ENCODE measurements at regions not wholly inside any gene's neighbourhood (a gene's known extent, or its start where the extent isn't known, plus 50 kb on each side); places are given as distances from the start of the nearest gene placed in this dataset.

- Histone ChIP-seq H3K9me3 (ENCODE audit: severe bottlenecking) (no peaks in the 10 kb centered on the region), H3K27me3 (ENCODE audit: insufficient read depth, poor library complexity, severe bottlenecking) (no peaks in the 10 kb centered on the region), H3K27ac (ENCODE audit: poor library complexity, severe bottlenecking) (no peak overlapping the region), H3K36me3 (ENCODE audit: low read depth) (no peaks in the 10 kb centered on the region), H3K4me3 (ENCODE audit: severe bottlenecking) (no peak overlapping the region), H3K4me1 (ENCODE audit: insufficient read depth, poor library complexity, severe bottlenecking) (no peaks in the 10 kb centered on the region)
- no peak for ATAC-seq (ENCODE audit: low read depth)
- no peak for DNase-seq (ENCODE audit: low spot score)
- TF ChIP-seq, protein P1, sequence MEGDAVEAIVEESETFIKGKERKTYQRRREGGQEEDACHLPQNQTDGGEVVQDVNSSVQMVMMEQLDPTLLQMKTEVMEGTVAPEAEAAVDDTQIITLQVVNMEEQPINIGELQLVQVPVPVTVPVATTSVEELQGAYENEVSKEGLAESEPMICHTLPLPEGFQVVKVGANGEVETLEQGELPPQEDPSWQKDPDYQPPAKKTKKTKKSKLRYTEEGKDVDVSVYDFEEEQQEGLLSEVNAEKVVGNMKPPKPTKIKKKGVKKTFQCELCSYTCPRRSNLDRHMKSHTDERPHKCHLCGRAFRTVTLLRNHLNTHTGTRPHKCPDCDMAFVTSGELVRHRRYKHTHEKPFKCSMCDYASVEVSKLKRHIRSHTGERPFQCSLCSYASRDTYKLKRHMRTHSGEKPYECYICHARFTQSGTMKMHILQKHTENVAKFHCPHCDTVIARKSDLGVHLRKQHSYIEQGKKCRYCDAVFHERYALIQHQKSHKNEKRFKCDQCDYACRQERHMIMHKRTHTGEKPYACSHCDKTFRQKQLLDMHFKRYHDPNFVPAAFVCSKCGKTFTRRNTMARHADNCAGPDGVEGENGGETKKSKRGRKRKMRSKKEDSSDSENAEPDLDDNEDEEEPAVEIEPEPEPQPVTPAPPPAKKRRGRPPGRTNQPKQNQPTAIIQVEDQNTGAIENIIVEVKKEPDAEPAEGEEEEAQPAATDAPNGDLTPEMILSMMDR (IDR thresholded peaks at IDR 0.05; ENCODE audit: poor library complexity, severe bottlenecking), result no peak
Observed at GRCh38 chr13:105491345-105491744, 1044.1 kb downstream of the EFNB2 start.

GRCh38 chr13:105485081-105485480 lies 1050.4 kb downstream of the EFNB2 start:
- H3K36me3 ChIP-seq (ENCODE audit: low read depth), result no peaks in the 10 kb centered on the region
- TF ChIP-seq, protein P1 (IDR thresholded peaks at IDR 0.05; ENCODE audit: poor library complexity, severe bottlenecking), result no peak
- DNase-seq (ENCODE audit: low spot score) (no peak), ATAC-seq (ENCODE audit: low read depth) (no peak)
- no peak overlapping the region for H3K4me3 ChIP-seq (ENCODE audit: severe bottlenecking)
- H3K4me1 ChIP-seq (ENCODE audit: insufficient read depth, poor library complexity, severe bottlenecking), result no peaks in the 10 kb centered on the region
- H3K27ac ChIP-seq (ENCODE audit: poor library complexity, severe bottlenecking), result no peak overlapping the region
- H3K9me3 ChIP-seq (ENCODE audit: severe bottlenecking), result no peaks in the 10 kb centered on the region
- no peaks in the 10 kb centered on the region for H3K27me3 ChIP-seq (ENCODE audit: insufficient read depth, poor library complexity, severe bottlenecking)

DNA sequence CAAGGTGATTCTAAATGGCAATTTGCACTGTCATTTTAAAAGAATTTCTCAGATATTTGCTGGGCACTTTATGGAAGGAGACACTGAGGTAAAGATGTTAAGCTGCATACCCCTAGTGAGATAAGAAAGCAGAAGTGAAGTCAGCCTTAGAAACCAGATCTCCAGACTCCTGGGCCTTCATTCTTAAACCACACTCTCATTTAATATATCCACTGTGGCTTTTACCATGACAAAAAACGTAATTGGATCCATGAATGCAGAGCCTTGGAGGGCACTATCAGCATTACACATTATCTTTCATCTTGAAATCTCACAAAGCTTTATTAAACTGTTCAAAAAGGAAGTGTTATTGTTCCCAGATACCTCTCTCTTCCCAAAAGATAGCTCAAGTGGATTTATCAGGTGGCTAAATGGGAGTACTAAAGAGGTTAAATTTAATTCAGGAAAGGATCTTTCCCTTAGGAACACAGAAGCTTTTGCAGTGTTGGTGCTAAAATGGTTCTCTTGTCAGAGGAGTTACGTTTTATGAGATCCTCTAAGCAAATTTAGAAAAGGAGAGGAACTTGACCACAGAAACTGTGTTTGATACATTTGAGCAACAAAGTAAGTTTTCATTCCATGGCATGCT lies 1060.4 kb downstream of the EFNB2 start:
- no peaks in the 10 kb centered on the region for H3K9me3 ChIP-seq (ENCODE audit: severe bottlenecking)
- DNase-seq (ENCODE audit: low spot score) (no peak), ATAC-seq (ENCODE audit: low read depth) (no peak)
- no peaks in the 10 kb centered on the region for H3K36me3 ChIP-seq (ENCODE audit: low read depth)
- TF ChIP-seq, protein P1 (IDR thresholded peaks at IDR 0.05; ENCODE audit: poor library complexity, severe bottlenecking), result no peak
- no peaks in the 10 kb centered on the region for H3K27me3 ChIP-seq (ENCODE audit: insufficient read depth, poor library complexity, severe bottlenecking)
- H3K27ac ChIP-seq (ENCODE audit: poor library complexity, severe bottlenecking), result no peak overlapping the region
- no peak overlapping the region for H3K4me3 ChIP-seq (ENCODE audit: severe bottlenecking)
- peaks cover 6% of the 10 kb centered on the region for H3K4me1 ChIP-seq (ENCODE audit: insufficient read depth, poor library complexity, severe bottlenecking)

- TF ChIP-seq, protein P1 (IDR thresholded peaks at IDR 0.05; ENCODE audit: poor library complexity, severe bottlenecking), result no peak
- Histone ChIP-seq H3K27ac (ENCODE audit: poor library complexity, severe bottlenecking) (no peak overlapping the region), H3K4me1 (ENCODE audit: insufficient read depth, poor library complexity, severe bottlenecking) (peaks cover 6% of the 10 kb centered on the region)
Observed at GRCh38 chr13:105471673-105472072, 1063.8 kb downstream of the EFNB2 start.

DNA sequence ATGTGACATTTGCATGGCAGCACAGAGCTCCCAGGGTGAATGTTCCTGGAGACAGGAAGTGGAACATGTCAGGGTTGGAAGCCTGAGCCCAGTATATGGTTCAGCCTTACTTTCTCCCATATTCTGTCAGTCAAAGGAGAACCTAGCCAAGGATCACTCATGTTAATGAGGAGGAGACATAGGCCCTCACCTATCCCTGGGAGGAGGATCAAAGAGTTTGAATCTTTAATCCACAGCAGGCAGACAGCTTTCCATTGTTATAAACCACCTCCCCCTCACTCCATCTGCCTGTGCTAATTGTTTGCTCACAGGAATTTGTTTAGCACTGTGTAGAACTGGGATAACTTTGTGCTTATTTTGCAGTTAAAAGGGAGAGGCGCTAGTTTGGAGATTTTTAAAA lies 1069.1 kb downstream of the EFNB2 start:
- Histone ChIP-seq H3K4me1 (ENCODE audit: insufficient read depth, poor library complexity, severe bottlenecking) (peaks cover 12% of the 10 kb centered on the region), H3K27ac (ENCODE audit: poor library complexity, severe bottlenecking) (no peak overlapping the region), H3K27me3 (ENCODE audit: insufficient read depth, poor library complexity, severe bottlenecking) (no peaks in the 10 kb centered on the region), H3K9me3 (ENCODE audit: severe bottlenecking) (no peaks in the 10 kb centered on the region), H3K4me3 (ENCODE audit: severe bottlenecking) (no peak overlapping the region), H3K36me3 (ENCODE audit: low read depth) (no peaks in the 10 kb centered on the region)
- TF ChIP-seq, protein P1 (IDR thresholded peaks at IDR 0.05; ENCODE audit: poor library complexity, severe bottlenecking), result no peak
- no peak for ATAC-seq (ENCODE audit: low read depth)
- DNase-seq (ENCODE audit: low spot score), result no peak

More at GRCh38 chr13:105471673-105472072, 1063.8 kb downstream of the EFNB2 start:
- Histone ChIP-seq H3K9me3 (ENCODE audit: severe bottlenecking) (no peaks in the 10 kb centered on the region), H3K36me3 (ENCODE audit: low read depth) (no peaks in the 10 kb centered on the region), H3K27me3 (ENCODE audit: insufficient read depth, poor library complexity, severe bottlenecking) (no peaks in the 10 kb centered on the region), H3K4me3 (ENCODE audit: severe bottlenecking) (no peak overlapping the region)
- ATAC-seq (ENCODE audit: low read depth) (no peak), DNase-seq (ENCODE audit: low spot score) (no peak)

Measured in RWPE2 (cell line).